Keratinocyte (primary cell): ENCODE measurements at regions not wholly inside any gene's neighbourhood (a gene's known extent, or its start where the extent isn't known, plus 50 kb on each side); places are given as distances from the start of the nearest gene placed in this dataset.

Source experiments
- DNase-seq: peaks from one replicate; pipeline ENCODE4 v3.0.0-alpha.2; 2011; ENCODE audit warnings: low read depth, missing footprints, low spot score
- FAIRE-seq: peaks from 2 replicates; lab custom pipeline; 2011; peaks lifted over from hg19 to GRCh38; lab: Jason Lieb, UNC
- H2AFZ ChIP-seq: 2 replicates; pipeline ENCODE4 v1.6.0; 2012; ENCODE audit warnings: low read length, control low read depth, inconsistent platforms; ENCODE audit not compliant: control insufficient read depth
- H3K27ac ChIP-seq: 2 replicates; pipeline ENCODE4 v1.5.1; 2011; ENCODE audit warnings: low read length; ENCODE audit not compliant: control insufficient read depth, insufficient read depth
- H3K27me3 ChIP-seq: 3 replicates; pipeline ENCODE4 v1.6.0; 2011; ENCODE audit warnings: low read length; ENCODE audit not compliant: control insufficient read depth, insufficient read depth; ENCODE audit errors: extremely low read depth
- H3K36me3 ChIP-seq, 2 experiments: 2 replicates in 1 of 2; 3 replicates in 1 of 2; pipeline ENCODE4 v1.5.1; 2011; ENCODE audit warnings: low read length in 2 of 2, mild to moderate bottlenecking in 1 of 2; ENCODE audit not compliant: control insufficient read depth in 2 of 2, insufficient read depth in 2 of 2; ENCODE audit errors: extremely low read depth in 1 of 2
- H3K4me1 ChIP-seq: 3 replicates; pipeline ENCODE4 v1.5.1; 2011; ENCODE audit warnings: low read length; ENCODE audit not compliant: control insufficient read depth, insufficient read depth; ENCODE audit errors: extremely low read depth
- H3K4me2 ChIP-seq: 3 replicates; pipeline ENCODE4 v1.6.0; 2011; ENCODE audit warnings: low read depth, low read length; ENCODE audit not compliant: control insufficient read depth, insufficient read depth; ENCODE audit errors: extremely low read depth
- H3K4me3 ChIP-seq, 3 experiments: fragments of 200-600 bp in 1 of 3; sonication (generic) in 1 of 3; 2 replicates in 2 of 3; 3 replicates in 1 of 3; pipeline ENCODE4 v1.5.1; 2011 to 2016; ENCODE audit warnings: low read length in 3 of 3, mild to moderate bottlenecking in 3 of 3, control low read depth in 2 of 3, inconsistent platforms in 1 of 3, low read depth in 1 of 3, mixed read lengths in 1 of 3, mixed run types in 1 of 3, moderate library complexity in 1 of 3; ENCODE audit not compliant: control insufficient read depth in 2 of 3, insufficient read depth in 2 of 3; ENCODE audit errors: extremely low read depth in 1 of 3
- H3K79me2 ChIP-seq: 2 replicates; pipeline ENCODE4 v1.6.0; 2012; ENCODE audit warnings: low read length; ENCODE audit not compliant: control insufficient read depth, insufficient read depth
- H3K9ac ChIP-seq: 3 replicates; pipeline ENCODE4 v1.6.0; 2011; ENCODE audit warnings: low read length; ENCODE audit not compliant: control insufficient read depth, insufficient read depth; ENCODE audit errors: extremely low read depth
- H3K9me1 ChIP-seq: 3 replicates; pipeline ENCODE4 v1.6.0; 2011; ENCODE audit warnings: low read length; ENCODE audit not compliant: control insufficient read depth, insufficient read depth; ENCODE audit errors: extremely low read depth
- H3K9me3 ChIP-seq: 2 replicates; pipeline ENCODE4 v1.5.1; 2012; ENCODE audit warnings: low read depth, low read length; ENCODE audit not compliant: control insufficient read depth
- H4K20me1 ChIP-seq: 3 replicates; pipeline ENCODE4 v1.6.0; 2011; ENCODE audit warnings: low read length; ENCODE audit not compliant: control insufficient read depth, insufficient read depth; ENCODE audit errors: extremely low read depth
- EZH2 ChIP-seq: IDR thresholded peaks from one replicate; pipeline ENCODE4 v1.6.1; 2012; ENCODE audit warnings: inconsistent platforms, mild to moderate bottlenecking, low read length, moderate library complexity
- dilution Hi-C: fragments of 300-500 bp; cut with MboI; formaldehyde crosslinking; loops from one replicate; pipeline ENCODE4 v1.7.0; 2020; ENCODE audit warnings: low sequenced_read_pairs; ENCODE audit not compliant: extremely low pct_ligation_motif_present
- TF ChIP-seq, protein P1 (sequence below), 3 experiments: IDR thresholded peaks in 1 of 3; conservative IDR thresholded peaks in 1 of 3; optimal IDR thresholded peaks in 1 of 3; 2 replicates in 2 of 3; 3 replicates in 1 of 3; pipeline versions ENCODE3 to v1.5.1; 2011; ENCODE audit warnings: low read length in 3 of 3, mild to moderate bottlenecking in 3 of 3, moderate library complexity in 2 of 3, control low read depth in 1 of 3, inconsistent platforms in 1 of 3; ENCODE audit not compliant: insufficient read depth in 2 of 3; ENCODE audit errors: extremely low read depth in 1 of 3

DNA sequence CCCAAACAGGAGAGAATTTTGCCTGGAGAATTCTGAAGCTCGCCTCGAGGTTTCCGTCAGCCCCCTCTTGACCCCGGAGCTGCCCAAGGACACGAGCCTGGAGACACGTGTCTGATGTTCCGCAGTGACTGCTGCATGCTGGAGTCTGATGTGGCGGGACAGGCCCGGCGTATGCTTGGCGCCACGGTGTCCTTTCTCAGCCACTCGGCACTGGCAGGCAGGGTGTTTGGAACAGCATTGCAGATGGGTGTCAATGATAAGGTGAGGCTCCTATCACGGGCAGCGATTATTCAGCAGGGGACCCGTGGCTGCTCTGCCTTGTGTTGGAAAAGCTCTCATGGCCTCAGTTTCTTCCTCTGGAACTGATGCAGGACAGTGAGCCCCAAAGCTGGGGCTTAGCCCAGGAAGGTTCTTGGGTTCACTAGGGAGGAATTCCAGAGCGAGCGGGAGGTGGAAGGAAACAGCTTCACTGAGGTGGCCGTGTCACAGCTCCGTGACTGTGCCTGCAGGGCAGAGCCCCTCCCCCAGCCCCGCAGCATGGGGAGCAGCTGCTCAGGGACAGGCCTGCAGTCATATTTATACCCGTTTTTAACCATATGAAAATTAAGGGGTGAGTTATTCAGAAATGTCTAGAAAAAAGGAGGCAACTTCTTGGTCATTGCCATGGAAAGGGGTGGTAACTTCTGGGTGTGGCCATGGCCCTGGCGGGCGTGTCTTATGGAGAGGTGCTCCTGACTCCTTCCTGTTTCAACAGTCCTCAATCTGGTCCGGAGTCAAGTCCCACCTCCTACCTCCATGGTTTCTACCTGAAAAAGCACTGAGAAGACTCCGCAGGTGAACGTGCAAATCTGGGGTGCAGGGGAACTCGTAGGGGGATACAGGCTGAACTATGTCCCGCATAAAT, 123.4 kb downstream of the SIK1 start:
- H2AFZ ChIP-seq = no peak overlapping the region
- dilution Hi-C loops = no loop called here
- H3K9ac ChIP-seq = no peak overlapping the region
- H3K4me1 ChIP-seq = peaks cover 31% of the 10 kb centered on the region
- H4K20me1 ChIP-seq = no peaks in the 10 kb centered on the region
- H3K27ac ChIP-seq = no peak overlapping the region
- no peaks in the 10 kb centered on the region for H3K79me2 ChIP-seq
- peak overlapping the region; percentile 16 for H3K4me2 ChIP-seq
- no peaks in the 10 kb centered on the region for H3K36me3 ChIP-seq
- no peaks in the 10 kb centered on the region for H3K9me3 ChIP-seq
- H3K4me3 ChIP-seq = no peak overlapping the region
- no peak for TF ChIP-seq EZH2
- TF ChIP-seq, protein P1, sequence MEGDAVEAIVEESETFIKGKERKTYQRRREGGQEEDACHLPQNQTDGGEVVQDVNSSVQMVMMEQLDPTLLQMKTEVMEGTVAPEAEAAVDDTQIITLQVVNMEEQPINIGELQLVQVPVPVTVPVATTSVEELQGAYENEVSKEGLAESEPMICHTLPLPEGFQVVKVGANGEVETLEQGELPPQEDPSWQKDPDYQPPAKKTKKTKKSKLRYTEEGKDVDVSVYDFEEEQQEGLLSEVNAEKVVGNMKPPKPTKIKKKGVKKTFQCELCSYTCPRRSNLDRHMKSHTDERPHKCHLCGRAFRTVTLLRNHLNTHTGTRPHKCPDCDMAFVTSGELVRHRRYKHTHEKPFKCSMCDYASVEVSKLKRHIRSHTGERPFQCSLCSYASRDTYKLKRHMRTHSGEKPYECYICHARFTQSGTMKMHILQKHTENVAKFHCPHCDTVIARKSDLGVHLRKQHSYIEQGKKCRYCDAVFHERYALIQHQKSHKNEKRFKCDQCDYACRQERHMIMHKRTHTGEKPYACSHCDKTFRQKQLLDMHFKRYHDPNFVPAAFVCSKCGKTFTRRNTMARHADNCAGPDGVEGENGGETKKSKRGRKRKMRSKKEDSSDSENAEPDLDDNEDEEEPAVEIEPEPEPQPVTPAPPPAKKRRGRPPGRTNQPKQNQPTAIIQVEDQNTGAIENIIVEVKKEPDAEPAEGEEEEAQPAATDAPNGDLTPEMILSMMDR (optimal IDR thresholded peaks at IDR 0.05 in 1 of 3, IDR thresholded peaks at IDR 0.05 in 1 of 3, conservative IDR thresholded peaks at IDR 0.05 in 1 of 3; ENCODE audit: extremely low read depth in 1 of 3, insufficient read depth in 2 of 3, low read length in 3 of 3) = no peak
- no peaks in the 10 kb centered on the region for H3K27me3 ChIP-seq
- FAIRE-seq (no peak), DNase-seq (no peak)
- no peaks in the 10 kb centered on the region for H3K9me1 ChIP-seq

DNA sequence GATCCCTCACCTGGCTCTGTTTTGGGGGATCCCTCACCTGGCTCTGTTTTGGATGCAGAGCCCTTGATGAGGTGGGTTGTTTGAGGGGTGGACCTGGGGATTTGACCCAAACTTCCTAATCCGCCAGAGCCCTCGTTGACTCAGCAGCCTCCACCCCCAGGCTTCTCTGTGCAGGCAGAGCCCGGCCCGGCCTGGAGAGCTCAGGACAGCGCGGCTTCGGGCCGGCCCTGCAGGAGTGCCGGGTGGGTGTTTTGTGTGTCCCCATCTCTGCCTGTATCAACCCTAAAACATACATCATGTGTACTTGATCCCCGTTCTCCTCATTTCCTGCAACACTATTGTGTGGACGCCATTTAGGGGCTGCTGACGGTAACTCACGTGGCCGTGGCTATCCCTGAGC, 124.2 kb downstream of the SIK1 start:
- no peaks in the 10 kb centered on the region for H3K9me3 ChIP-seq
- no peak overlapping the region for H3K4me3 ChIP-seq
- no peaks in the 10 kb centered on the region for H3K9me1 ChIP-seq
- TF ChIP-seq EZH2 = no peak
- TF ChIP-seq, protein P1 (optimal IDR thresholded peaks at IDR 0.05 in 1 of 3, IDR thresholded peaks at IDR 0.05 in 1 of 3, conservative IDR thresholded peaks at IDR 0.05 in 1 of 3; ENCODE audit: extremely low read depth in 1 of 3, insufficient read depth in 2 of 3, low read length in 3 of 3) = no peak
- H3K4me1 ChIP-seq = peaks cover 31% of the 10 kb centered on the region
- H3K9ac ChIP-seq = no peak overlapping the region
- no peak for DNase-seq
- no peaks in the 10 kb centered on the region for H4K20me1 ChIP-seq
- FAIRE-seq = no peak
- H3K79me2 ChIP-seq = no peaks in the 10 kb centered on the region
- no peaks in the 10 kb centered on the region for H3K36me3 ChIP-seq
- dilution Hi-C loops = no loop called here
- no peaks in the 10 kb centered on the region for H3K27me3 ChIP-seq
- H3K27ac ChIP-seq = no peak overlapping the region
- no peak overlapping the region for H2AFZ ChIP-seq
- no peak overlapping the region for H3K4me2 ChIP-seq
